ENCODE measurements at regions not wholly inside any gene's neighbourhood (a gene's known extent, or its start where the extent isn't known, plus 50 kb on each side); places are given as distances from the start of the nearest gene placed in this dataset.
"Not testable (repeated sequence)": the region's sequence is repeated elsewhere in the genome, so short reads cannot be mapped to it uniquely, and the experiment has no call there.

DNA sequence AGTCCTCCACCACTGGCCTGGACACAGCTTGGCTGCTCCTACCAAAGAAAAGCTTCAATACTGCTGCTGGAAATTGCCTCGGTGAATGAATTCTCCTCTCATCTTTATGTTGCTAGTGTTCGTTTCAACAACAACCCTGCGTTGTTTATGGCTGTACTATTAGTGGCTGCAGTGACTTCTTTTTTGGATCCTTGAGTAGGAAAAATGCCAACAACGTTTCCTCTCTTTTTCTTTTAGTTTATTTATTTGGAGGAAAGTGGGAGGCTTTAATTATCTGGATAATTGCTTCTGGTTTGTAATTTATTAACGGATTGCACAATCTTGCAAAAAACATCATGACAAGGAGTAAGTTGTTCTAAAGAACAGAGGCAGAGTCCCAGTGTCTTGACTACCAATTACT is 464.1 kb upstream of the TRAM1L1 start:
- no peak for DNase-seq (ENCODE audit: low spot score)

- no peak for DNase-seq (ENCODE audit: low spot score)
These were observed 464.7 kb upstream of the TRAM1L1 start for GRCh38 chr4:117550085-117550484.

GRCh38 chr4:117560329-117560728 is 474.0 kb upstream of the NDST3 start:
- no peak for DNase-seq (ENCODE audit: low spot score)

DNA sequence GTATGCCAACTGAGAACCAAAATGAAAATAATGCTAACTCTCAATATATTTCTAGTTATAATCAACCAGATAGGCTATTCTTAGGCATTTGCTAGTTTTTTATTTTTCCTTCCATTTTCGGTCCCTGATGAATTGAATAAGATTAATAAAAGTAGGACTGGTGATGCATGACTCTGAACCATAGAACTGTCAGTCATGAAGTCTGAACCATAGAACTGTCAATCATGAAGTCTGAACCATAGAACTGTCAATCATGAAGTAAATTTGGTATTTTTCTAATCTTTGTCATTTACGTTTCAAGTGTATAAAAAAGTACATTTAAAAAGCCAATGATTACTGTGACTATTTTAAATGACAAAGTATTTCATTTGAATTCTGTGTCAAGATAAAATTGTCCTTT is 460.2 kb upstream of the NDST3 start:
- no peak for DNase-seq (ENCODE audit: low spot score)

GRCh38 chr4:117575850-117576249 is 458.4 kb upstream of the NDST3 start:
- no peak for DNase-seq (ENCODE audit: low spot score)

DNA sequence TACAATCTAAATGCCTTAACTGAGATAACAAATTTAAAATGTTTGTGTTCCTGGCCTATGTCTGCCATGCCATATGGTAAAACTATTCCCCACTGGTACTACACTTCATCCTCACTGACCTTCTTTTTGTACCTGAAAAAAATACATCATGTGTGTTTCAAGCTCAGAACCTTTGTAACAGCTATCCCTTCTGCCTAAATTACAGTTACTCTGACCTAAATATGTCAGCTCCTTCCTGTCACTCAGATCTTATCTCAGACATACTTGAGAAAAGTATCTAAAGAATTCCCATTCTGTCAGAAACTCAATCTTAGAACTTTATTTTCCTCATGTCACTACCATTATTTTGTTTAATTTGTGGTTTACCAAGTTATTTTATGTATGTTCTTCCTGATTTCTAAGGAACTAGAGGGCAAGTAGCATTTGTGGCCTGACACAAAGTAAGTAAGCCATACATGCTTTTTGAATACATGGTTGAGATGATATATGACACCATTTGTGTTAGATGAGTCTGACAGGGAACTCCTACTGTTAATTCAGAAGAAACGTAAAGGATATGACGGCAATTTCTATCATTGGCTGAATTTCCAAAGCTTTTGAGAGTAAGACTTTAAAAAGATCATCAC is 456.5 kb upstream of the NDST3 start:
- peak; percentile 1 for DNase-seq (ENCODE audit: low spot score)

DNA sequence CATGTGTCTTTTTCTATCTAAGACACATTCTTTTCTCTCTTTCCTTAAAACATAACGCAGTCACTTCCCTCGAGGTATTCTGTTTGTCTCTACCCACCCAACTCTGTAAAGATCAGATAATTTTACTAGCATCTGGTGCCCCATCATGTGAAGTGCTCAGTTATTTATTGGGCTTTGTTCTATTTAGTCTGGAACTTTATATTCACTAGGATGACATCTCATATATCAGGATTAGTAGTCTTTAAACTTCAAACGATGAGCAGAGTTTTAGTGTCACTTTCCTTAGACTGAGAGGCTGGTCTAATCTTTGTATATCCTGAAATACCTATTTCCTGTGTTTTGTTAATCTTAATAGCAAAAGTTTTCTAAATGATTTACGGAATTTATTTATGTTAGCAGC is 445.5 kb upstream of the NDST3 start:
- DNase-seq (ENCODE audit: low spot score), result no peak

DNA sequence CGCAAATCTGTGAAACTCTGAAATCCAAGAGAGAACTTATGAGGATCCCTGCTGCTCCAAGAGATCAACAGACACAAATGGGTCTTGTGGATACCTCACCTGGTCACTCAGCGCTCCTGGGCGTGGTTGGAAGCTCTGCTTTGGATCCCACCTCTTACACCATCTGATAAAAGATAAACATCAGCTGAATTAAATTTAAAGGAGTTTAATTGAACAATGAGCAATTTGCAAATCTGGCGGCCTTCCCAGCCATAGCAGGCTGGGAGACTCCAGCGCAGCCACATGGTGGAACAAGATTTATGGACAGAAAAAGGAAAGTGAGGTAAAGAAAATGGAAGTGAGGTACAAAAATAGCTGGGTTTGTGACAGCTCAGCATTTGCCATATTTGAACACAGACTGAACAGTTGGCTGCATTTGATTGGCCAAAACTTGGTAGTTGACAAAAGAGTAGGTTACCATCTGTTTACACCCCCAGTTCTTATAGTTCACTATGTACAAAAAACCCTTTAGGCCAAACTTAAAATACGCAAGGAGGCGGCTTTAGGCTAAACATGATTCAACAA is 437.3 kb upstream of the NDST3 start:
- DNase-seq (ENCODE audit: low spot score), result peak; percentile 4

DNA sequence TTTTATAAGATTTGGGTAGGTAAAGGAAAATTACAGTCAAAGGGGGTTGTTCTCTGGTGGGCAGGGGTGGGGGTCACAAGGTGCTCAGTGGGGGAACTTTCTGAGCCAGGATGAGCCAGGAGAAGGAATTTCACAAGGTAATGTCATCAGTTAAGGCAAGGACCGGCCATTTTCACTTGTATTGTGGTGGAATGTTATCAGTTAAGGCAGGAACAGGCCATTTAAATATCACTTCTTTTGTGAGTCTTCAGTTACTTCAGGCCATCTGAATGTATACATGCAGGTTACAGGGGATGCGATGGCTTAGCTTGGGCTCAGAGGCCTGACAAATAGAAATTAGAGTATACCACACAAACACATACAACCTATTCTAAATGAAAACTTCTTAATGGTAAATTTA is 434.9 kb upstream of the NDST3 start:
- not testable (repeated sequence) for DNase-seq (ENCODE audit: low spot score)

DNA sequence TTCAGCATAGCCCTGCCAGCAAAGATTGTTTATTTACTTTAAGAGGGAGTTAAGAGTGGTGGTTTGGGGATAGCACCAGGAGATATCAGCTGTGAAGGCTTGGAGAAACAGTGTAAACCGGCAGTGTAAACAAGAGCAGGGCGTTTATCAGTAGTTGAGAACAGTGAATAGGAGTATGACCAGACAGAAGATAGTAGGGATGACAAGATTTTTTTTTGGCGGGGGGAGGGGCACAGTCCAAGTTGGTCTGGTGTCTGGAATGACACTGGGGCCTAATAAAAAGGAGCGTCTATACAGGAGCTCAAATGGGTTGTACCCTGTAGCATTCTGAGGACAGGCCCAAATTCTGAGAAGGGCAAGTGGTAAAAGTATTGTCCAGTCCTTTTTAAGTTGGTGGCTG is 433.4 kb upstream of the NDST3 start:
- DNase-seq (ENCODE audit: low spot score), result not testable (repeated sequence)

DNA sequence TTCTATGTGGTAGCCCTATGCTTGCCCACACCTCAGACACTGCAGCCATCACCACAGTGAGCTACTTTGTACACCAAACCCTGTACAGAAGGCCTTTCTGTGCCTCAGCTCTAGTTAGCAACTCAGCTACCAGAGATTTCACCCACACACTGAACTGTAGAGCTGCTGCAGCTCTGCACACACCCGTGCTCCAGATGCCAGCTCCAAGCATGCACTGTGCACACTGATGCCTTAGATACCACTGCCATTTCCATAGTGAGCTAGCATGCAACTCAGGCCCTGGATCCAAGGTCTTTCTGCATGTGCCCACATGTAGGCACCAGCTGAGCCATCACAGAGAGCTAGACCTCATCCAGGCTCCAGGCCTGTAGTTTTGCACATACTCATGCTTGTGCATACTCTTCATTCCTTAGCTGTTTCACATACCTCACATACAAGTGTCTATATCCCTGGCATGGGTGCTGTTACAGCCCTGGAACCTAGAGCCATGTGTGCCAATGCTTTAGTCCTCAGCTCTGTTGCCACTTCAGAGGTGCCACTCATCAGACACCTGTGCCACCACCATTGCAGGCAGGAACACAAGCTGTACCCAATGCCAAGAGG is 423.5 kb upstream of the NDST3 start:
- DNase-seq (ENCODE audit: low spot score), result no peak

DNA sequence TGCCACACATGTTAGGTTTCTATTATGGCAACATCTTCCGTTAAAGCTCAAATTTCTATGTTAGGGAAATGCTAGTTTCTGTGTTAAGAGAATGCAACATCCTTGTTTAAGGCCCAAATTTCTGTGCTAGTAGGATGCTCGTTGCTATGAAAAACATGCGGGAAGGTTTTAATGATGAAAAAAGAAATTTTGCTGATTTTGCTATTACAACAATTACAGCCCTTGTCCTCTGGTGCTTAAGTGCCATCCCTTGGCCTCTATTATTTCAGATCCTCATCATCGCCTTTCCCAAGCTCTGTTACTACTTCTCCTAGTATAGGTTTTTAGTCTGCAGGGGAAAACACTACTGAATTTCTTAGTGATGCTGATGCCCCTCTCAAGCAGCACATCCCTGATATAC is 412.6 kb upstream of the NDST3 start:
- DNase-seq (ENCODE audit: low spot score), result no peak

DNA sequence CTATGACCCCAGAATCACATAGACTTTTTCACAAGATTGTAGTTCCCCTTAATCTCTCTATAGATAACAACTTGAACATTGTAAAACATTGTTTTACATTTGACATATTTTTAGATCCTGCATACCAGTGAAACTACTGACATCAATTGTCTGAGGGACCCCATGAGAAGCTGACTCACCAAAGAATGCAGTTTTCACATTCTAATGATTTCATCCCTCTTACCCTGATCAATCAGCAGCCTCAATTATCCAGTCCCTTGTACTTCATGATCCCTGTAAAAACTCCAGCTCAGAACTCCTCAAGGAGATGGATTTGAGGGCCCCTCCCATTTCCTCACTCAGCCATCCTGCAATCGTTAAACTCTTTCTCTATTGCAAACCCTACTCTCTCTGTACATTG is 411.0 kb upstream of the NDST3 start:
- DNase-seq (ENCODE audit: low spot score), result no peak

- DNase-seq (ENCODE audit: low spot score), result no peak
These were observed 407.6 kb upstream of the NDST3 start for GRCh38 chr4:117626664-117627063.

GRCh38 chr4:117634716-117635115 is 399.6 kb upstream of the NDST3 start:
- no peak for DNase-seq (ENCODE audit: low spot score)

DNA sequence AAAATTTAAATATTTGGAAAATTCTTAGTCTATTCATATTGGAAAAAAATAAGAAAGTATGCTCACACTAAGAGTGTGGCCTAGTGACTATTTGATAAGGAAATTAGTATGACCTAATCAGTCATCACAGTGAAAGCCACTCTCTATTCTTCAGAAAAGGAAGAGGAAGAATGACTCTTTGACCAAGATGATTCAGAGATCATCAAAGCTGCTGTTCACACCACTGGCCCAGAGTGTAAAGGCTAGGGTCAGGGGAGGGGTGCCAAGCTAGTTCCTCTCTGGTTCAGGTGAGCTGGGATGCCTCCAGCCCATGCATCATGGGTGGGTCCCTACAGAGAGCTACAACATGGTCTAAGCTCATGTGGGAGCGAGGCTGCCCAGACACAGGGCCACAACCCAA is 396.9 kb upstream of the NDST3 start:
- DNase-seq (ENCODE audit: low spot score), result no peak

- DNase-seq (ENCODE audit: low spot score), result no peak
These were observed 393.4 kb upstream of the NDST3 start for GRCh38 chr4:117640836-117641235.

- DNase-seq (ENCODE audit: low spot score), result no peak
These were observed 392.8 kb upstream of the NDST3 start for GRCh38 chr4:117641519-117641918.

GRCh38 chr4:117654079-117654478 is 380.2 kb upstream of the NDST3 start:
- DNase-seq (ENCODE audit: low spot score), result no peak

- no peak for DNase-seq (ENCODE audit: low spot score)
These were observed 373.6 kb upstream of the NDST3 start for GRCh38 chr4:117660668-117661067.

GRCh38 chr4:117661091-117662072 is 372.9 kb upstream of the NDST3 start:
- no peak for DNase-seq (ENCODE audit: low spot score)

DNA sequence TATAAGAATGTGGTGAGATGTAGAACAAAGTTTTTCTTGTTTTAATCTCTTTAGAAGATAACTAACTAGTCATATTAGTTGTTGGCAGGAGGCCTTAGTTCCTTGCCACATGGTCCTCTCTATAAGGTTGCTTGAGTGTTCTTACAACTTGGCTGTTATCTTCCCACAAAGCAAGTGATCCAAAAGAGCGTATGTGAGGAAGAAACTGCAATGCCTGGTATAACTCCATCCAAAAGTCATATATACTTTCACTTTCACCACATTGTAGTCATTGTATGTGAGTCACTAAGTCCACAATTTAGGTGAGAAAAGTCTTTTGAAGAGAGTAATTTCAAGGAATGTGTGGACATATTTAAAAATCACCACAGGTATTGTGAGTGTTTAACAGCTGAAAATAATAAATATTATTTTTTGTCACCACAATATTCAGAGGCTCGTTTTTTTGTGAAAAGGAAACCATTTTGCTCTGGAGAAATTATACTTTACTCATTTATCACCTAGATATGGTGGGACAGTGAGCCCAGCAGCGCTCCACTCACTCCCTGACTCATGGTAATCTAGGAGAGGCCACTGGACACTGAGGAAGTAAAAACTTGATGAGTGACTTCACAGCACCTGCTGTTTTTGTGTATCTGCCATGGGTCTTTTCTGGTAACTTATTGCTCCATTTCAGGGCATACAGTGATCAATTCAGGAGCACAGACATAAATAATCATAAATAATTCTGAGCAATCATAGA is 369.4 kb upstream of the NDST3 start:
- DNase-seq (ENCODE audit: low spot score), result no peak
